ENCODE measurements at regions not wholly inside any gene's neighbourhood (a gene's known extent, or its start where the extent isn't known, plus 50 kb on each side); places are given as distances from the start of the nearest gene placed in this dataset.

GRCh38 chr2:66872081-66872985 is 437.4 kb downstream of the MEIS1 start:
- TF ChIP-seq, protein P1, sequence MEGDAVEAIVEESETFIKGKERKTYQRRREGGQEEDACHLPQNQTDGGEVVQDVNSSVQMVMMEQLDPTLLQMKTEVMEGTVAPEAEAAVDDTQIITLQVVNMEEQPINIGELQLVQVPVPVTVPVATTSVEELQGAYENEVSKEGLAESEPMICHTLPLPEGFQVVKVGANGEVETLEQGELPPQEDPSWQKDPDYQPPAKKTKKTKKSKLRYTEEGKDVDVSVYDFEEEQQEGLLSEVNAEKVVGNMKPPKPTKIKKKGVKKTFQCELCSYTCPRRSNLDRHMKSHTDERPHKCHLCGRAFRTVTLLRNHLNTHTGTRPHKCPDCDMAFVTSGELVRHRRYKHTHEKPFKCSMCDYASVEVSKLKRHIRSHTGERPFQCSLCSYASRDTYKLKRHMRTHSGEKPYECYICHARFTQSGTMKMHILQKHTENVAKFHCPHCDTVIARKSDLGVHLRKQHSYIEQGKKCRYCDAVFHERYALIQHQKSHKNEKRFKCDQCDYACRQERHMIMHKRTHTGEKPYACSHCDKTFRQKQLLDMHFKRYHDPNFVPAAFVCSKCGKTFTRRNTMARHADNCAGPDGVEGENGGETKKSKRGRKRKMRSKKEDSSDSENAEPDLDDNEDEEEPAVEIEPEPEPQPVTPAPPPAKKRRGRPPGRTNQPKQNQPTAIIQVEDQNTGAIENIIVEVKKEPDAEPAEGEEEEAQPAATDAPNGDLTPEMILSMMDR (IDR thresholded peaks at IDR 0.05; ENCODE audit: insufficient read depth, low read length): no peak
- no peak for TF ChIP-seq POLR2AphosphoS5 (IDR thresholded peaks at IDR 0.05; ENCODE audit: low read depth)
- TF ChIP-seq GABPA (IDR thresholded peaks at IDR 0.05; ENCODE audit: low read depth): no peak
- TF ChIP-seq, protein P2, sequence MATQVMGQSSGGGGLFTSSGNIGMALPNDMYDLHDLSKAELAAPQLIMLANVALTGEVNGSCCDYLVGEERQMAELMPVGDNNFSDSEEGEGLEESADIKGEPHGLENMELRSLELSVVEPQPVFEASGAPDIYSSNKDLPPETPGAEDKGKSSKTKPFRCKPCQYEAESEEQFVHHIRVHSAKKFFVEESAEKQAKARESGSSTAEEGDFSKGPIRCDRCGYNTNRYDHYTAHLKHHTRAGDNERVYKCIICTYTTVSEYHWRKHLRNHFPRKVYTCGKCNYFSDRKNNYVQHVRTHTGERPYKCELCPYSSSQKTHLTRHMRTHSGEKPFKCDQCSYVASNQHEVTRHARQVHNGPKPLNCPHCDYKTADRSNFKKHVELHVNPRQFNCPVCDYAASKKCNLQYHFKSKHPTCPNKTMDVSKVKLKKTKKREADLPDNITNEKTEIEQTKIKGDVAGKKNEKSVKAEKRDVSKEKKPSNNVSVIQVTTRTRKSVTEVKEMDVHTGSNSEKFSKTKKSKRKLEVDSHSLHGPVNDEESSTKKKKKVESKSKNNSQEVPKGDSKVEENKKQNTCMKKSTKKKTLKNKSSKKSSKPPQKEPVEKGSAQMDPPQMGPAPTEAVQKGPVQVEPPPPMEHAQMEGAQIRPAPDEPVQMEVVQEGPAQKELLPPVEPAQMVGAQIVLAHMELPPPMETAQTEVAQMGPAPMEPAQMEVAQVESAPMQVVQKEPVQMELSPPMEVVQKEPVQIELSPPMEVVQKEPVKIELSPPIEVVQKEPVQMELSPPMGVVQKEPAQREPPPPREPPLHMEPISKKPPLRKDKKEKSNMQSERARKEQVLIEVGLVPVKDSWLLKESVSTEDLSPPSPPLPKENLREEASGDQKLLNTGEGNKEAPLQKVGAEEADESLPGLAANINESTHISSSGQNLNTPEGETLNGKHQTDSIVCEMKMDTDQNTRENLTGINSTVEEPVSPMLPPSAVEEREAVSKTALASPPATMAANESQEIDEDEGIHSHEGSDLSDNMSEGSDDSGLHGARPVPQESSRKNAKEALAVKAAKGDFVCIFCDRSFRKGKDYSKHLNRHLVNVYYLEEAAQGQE (IDR thresholded peaks at IDR 0.05; ENCODE audit: insufficient replicate concordance, low read depth): no peak
- no peak for TF ChIP-seq SPI1 (IDR thresholded peaks at IDR 0.05; ENCODE audit: borderline replicate concordance, low read depth)
